ENCODE measurements at regions not wholly inside any gene's neighbourhood (a gene's known extent, or its start where the extent isn't known, plus 50 kb on each side); places are given as distances from the start of the nearest gene placed in this dataset.

DNA sequence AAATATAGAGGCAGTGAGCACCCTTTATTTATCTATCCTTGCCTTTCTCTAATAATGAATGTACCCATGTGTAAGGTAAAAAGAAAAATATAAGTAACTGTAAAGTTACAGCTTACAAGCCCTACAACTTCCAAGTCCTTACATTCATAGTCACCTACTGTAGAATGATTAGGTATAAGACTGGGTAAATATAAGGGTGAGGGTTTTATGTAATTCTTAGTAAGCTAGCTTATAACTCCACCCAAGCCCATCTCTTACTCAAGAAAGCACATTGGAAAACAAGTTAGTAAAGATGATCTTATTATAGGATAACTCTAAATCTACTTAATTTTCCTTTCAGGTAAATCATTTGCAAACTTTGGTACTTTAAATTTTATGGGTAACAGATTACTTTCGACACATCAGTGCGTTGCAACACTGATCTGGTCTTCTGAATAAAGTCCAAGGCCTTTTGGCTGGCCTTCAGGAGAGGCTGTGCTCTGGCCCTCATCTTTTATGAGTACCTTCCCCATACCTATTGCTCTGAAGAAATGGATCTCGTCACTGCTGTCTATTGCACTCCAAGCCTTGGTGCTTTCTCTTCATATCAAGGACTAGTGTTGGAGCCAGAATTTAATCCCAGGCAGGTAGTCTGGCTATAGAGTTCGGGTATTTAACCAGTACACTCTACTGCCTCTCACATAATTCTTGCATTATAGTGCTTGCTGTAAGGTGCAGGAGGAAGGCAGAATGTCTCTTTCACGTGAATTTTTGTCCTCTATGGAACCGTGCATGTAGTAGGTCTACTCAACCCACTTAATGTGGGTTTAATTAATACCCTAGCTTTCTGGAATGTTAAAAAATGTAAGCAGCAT lies 443.6 kb upstream of the AR start:
- TF ChIP-seq, protein P1, sequence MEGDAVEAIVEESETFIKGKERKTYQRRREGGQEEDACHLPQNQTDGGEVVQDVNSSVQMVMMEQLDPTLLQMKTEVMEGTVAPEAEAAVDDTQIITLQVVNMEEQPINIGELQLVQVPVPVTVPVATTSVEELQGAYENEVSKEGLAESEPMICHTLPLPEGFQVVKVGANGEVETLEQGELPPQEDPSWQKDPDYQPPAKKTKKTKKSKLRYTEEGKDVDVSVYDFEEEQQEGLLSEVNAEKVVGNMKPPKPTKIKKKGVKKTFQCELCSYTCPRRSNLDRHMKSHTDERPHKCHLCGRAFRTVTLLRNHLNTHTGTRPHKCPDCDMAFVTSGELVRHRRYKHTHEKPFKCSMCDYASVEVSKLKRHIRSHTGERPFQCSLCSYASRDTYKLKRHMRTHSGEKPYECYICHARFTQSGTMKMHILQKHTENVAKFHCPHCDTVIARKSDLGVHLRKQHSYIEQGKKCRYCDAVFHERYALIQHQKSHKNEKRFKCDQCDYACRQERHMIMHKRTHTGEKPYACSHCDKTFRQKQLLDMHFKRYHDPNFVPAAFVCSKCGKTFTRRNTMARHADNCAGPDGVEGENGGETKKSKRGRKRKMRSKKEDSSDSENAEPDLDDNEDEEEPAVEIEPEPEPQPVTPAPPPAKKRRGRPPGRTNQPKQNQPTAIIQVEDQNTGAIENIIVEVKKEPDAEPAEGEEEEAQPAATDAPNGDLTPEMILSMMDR (IDR thresholded peaks at IDR 0.05): no peak
- intact Hi-C loops (cut with DNase I; ENCODE audit: low total_unique reads): loop anchor here (5.0 kb wide), 1 partner anchor 293 kb away; no protein-coding TSS in a partner anchor
- H3K4me1 ChIP-seq: no peaks in the 10 kb centered on the region
- H3K4me3 ChIP-seq: no peak overlapping the region
- no peak overlapping the region for H3K27ac ChIP-seq
- H3K9me3 ChIP-seq: no peaks in the 10 kb centered on the region
- no peaks in the 10 kb centered on the region for H3K27me3 ChIP-seq
- H3K36me3 ChIP-seq: no peaks in the 10 kb centered on the region
- no peak for DNase-seq

DNA sequence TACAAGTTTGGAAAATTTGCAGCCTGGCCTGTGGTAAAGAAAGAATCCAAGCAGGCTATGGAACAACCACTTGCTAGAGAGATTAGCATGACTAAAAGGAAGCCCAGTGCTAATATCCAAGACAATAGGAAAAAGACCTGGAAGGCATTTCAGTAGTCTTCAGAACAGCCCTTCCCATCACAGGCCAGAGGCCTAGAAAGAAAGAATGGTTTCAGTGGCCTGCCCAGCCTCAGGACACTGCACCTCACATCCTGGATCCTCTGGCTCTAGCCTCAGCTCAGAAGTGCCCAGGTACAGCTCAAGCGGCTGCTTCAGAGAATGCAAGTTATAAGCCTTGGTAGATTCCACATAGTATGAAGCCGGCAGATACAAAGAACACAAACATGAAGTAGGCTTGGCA lies 449.8 kb upstream of the AR start:
- H3K4me1 ChIP-seq: no peaks in the 10 kb centered on the region
- no peaks in the 10 kb centered on the region for H3K9me3 ChIP-seq
- TF ChIP-seq, protein P1 (IDR thresholded peaks at IDR 0.05): no peak
- intact Hi-C loops (cut with DNase I; ENCODE audit: low total_unique reads): no loop called here
- H3K27ac ChIP-seq: no peak overlapping the region
- no peaks in the 10 kb centered on the region for H3K36me3 ChIP-seq
- H3K27me3 ChIP-seq: no peaks in the 10 kb centered on the region
- no peak overlapping the region for H3K4me3 ChIP-seq
- no peak for DNase-seq

DNA sequence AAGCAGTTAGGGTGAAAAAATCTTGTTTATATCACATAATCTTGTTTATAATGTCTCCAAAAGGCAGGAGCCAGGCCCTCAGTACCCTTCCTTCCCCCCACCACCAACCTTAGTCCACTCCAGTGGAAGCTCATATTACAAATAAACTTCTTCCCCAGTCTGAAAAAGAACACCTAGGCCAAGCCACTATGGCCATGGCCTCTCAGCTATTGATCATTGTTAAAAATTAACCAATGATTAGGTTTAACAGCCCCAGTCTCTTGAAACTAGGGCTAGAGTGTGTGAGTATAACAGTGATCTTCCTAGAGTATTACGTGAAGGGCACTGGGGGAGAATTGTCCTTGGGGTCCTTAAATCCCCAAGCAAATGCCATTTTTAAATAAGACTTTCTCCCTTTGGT lies 411.9 kb upstream of the EDA2R start:
- Histone ChIP-seq H3K36me3 (no peaks in the 10 kb centered on the region), H3K27ac (no peak overlapping the region), H3K27me3 (no peaks in the 10 kb centered on the region), H3K4me1 (no peaks in the 10 kb centered on the region), H3K4me3 (no peak overlapping the region), H3K9me3 (no peaks in the 10 kb centered on the region)
- DNase-seq: no peak
- intact Hi-C loops (cut with DNase I; ENCODE audit: low total_unique reads): no loop called here
- TF ChIP-seq, protein P1 (IDR thresholded peaks at IDR 0.05): no peak

DNA sequence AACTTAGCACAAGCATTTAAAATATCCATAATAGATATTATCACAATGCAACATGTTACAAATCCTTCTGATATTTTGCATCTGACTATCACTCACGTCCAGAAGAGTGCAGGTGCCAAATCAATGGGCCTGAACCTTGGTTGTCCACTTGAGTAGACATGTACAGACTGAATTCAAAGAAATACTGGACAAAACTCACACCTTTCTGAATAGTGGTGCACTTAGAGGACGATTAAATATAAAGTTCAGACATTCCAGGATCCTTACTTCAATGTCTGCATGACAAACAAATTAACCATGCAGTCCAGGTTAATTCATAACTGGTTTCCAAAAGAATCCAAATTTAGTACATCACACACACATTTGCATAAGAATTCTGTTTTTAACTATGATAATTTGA lies 406.0 kb upstream of the EDA2R start:
- Histone ChIP-seq H3K4me3 (no peak overlapping the region), H3K9me3 (no peaks in the 10 kb centered on the region), H3K27me3 (no peaks in the 10 kb centered on the region), H3K27ac (no peak overlapping the region), H3K4me1 (no peaks in the 10 kb centered on the region), H3K36me3 (no peaks in the 10 kb centered on the region)
- intact Hi-C loops (cut with DNase I; ENCODE audit: low total_unique reads): no loop called here
- no peak for DNase-seq
- TF ChIP-seq, protein P1 (IDR thresholded peaks at IDR 0.05): no peak

DNA sequence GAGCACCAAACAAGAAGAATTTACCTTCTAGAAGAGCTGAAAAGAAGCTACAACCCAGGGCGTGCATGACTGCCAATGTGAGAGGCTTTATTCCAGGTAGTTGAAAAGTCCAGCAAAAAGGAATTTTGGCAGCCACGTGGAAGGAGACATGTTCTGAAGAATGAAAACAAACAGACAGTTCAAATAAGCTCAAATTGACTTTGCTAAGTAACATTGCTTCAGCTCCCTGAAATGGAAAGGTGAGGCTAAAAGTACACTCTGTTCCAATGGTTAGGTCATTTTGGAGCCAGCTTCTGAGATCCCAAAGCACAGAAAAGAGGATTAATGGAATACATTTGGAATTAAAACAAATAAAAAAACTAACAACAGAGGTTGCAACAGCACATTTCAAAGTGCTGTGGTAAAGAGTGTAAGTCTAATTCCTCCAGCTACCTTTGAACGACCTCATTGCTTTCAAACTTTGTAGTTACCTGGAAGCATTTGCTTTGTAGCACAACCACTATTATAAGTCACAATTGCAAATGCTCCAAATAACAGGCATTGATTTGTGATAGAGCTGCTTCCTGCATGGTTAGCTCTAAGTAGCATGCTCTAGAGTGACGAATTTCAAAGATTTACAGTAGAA lies 405.3 kb upstream of the EDA2R start:
- intact Hi-C loops (cut with DNase I; ENCODE audit: low total_unique reads): no loop called here
- DNase-seq: no peak
- TF ChIP-seq, protein P1 (IDR thresholded peaks at IDR 0.05): no peak
- no peaks in the 10 kb centered on the region for H3K27me3 ChIP-seq
- no peaks in the 10 kb centered on the region for H3K4me1 ChIP-seq
- H3K9me3 ChIP-seq: no peaks in the 10 kb centered on the region
- no peak overlapping the region for H3K27ac ChIP-seq
- H3K36me3 ChIP-seq: no peaks in the 10 kb centered on the region
- H3K4me3 ChIP-seq: no peak overlapping the region
